ENCODE measurements at regions not wholly inside any gene's neighbourhood (a gene's known extent, or its start where the extent isn't known, plus 50 kb on each side); places are given as distances from the start of the nearest gene placed in this dataset.

GRCh38 chr12:85559536-85559935 is 276.7 kb downstream of the RASSF9 start:
- TF ChIP-seq CTCF (IDR thresholded peaks at IDR 0.05), result no peak
- no peak for TF ChIP-seq POLR2A (IDR thresholded peaks at IDR 0.05)

Data from Peyer's patch (tissue), 4 donors.